ENCODE measurements at regions not wholly inside any gene's neighbourhood (a gene's known extent, or its start where the extent isn't known, plus 50 kb on each side); places are given as distances from the start of the nearest gene placed in this dataset.
"Not testable (repeated sequence)": the region's sequence is repeated elsewhere in the genome, so short reads cannot be mapped to it uniquely, and the experiment has no call there.

DNA sequence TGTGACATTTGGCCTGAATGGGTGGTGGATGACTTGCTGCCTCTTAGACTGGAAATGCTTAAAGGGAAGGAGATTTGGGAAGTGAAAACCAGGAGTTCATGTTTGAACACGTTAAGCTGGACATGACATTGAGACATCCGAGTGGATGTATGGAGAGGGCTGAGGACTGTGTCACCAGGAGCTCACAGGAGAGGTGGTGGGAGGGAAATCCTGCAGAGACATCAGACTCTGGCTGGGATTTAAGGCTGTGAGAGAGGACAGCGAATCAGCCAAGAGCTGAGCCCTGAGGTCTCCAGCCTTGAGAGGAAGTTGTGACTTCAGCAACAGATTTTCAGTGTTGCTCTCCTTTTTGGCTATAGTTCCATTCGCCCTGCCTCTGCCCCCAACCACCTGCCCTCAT, 432.5 kb upstream of the SPATA31A3 start:
- DNase-seq (ENCODE audit: low read depth in 3 of 3, low spot score in 2 of 3), result not testable (repeated sequence)

DNA sequence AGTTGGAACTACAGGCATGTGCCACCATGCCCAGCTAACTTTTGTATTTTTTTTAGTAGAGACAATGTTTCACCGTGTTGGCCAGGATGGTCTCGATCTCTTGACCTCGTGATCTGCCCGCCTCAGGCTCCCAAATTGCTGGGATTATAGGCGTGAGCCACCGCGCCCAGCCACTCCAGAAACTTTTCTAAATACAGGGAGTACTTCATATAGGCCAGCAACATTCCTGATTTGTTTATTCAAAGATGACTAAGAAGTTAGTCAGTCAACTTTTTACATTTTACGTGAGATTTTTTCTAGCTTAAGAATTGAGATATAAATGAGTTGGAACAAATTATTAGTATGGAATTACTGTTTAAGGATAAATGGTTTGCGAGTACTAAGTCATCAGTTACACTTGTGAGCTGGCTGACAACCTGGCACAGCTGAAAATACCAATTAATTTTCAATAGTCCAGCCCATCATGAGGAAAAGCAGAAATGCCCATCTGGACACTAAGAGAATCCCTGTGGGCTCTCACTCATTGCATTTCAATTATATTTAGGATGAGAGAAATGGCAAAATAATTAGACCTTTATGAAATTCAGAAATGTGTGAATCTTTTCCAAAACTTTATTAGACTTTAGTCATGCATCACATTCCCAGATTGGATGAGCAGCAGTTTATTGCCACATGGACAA, 430.8 kb upstream of the SPATA31A3 start:
- DNase-seq (ENCODE audit: low read depth in 3 of 3, low spot score in 2 of 3), result not testable (repeated sequence)

DNA sequence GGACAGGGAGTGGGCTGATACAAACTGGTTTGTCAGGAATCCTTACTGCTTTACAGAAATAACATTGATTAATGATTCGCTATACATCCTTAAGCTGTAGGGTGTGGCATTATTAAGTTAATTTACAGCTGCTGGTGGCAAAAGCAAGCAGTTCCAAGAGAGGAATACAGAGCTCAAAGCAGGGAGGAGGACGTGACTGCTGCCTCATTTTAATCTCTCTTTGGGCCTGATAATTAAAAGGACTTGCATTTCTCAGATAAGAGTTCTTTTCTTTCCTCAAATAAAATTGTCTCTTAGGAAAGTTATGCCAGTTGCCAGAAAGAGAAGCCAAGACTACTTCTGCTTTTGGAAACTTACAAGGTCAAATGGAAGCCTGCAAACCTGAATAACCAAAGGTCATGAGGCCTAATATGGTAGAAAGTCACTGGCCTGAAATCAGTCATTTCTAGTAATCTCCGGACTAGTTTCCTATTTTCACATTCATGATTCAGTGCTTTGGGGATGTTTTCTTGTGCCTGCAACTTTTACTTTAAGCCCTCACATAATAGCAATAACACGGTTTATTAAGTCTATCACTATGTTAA, 426.2 kb upstream of the SPATA31A3 start:
- not testable (repeated sequence) for DNase-seq (ENCODE audit: low read depth in 3 of 3, low spot score in 2 of 3)

DNA sequence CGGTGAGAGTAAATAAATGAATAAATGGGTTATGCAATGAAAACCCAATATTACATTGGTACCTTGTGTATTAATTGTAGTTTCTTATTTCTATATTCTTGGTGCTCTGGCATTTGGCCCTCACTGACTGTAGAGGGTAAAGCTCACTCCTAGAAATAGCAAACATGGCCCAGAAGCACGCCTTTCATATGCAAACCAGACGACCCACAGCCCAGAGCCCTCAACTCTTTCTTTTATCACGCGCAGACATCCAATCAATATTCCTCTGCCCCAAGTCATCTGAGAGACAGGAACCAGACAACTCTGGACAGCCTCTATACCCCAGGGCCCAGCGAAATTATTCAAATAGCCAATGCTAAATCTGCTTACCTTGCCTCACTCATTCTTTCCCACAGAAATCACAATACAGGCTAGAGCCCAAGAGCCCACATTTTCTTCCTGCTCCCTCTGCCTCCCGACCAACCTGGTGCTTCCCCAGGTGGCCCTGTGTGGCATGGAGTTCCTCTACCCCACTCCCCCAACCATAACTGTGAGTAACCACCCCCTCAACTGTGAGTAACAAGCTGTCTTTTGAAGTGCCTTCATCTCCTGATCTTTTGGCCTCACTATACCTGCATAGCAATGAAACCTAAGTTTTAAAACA, 425.1 kb upstream of the SPATA31A3 start:
- DNase-seq (ENCODE audit: low read depth in 3 of 3, low spot score in 2 of 3), result not testable (repeated sequence)

DNA sequence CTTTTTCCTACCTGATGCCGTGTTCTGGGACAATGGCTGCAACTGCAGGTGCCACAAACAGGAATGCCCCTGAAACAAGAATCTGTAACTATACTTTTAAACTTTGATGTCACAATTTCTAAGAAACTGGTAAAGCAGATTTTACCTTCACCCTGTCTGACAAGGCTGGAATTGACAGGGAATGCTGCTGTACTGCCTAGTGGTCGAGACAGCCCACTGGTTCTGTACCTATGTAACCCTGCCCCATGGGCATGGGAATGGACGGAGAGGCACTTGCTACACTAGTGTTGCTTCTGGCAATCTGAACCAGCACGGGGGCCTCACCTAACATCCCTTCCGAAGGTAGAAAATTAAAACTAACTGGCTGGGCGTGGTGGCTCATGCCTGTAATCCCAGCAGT, 424.3 kb upstream of the SPATA31A3 start:
- not testable (repeated sequence) for DNase-seq (ENCODE audit: low read depth in 3 of 3, low spot score in 2 of 3)

DNA sequence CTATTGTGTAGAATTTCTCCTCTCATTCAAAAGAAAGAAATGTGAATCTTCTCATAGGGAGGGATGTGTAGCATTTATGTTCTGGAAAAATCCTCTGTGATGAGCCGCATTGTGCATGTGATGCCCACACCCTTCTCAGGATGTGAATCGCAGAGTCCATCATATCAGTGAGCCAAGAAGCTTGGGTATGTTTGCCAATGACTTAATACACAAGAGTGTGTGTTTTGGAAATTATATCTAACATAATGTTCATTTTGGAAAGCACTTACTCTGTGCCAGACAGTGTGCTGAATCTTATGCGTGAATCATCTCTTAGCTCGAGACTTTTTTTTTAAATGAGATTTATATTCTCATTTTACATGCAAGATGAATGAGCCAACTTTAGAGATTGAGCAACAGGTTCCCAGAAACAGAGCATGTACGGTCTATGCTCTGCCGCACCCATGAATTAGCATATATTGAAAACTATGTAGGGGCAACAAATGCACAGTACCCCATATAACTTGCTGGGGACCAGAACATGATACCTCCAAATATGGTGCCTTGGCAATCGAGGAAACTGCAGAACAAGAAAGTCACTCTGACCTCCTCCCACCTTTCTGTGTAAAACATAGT, 418.4 kb upstream of the SPATA31A3 start:
- DNase-seq (ENCODE audit: low read depth in 3 of 3, low spot score in 2 of 3), result not testable (repeated sequence)

DNA sequence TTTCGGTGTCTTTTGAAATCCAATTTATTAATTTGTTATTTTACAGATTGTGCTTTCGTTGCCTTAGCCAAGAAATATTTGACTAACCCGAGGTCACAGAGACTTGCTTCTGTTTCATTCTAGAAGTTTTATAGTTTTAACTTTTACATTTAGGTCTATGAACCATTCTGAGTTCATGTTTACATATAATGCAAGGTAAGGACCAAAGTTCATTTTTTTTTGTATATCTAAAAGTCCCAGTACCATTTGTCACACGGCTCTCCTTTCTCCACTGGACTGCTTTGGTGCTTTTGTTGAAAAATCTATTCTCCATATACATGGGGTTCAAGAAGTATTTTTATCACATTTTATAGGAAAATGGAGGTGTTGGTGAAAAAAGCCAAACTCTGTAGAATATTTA, 411.4 kb upstream of the SPATA31A3 start:
- DNase-seq (ENCODE audit: low read depth in 3 of 3, low spot score in 2 of 3), result not testable (repeated sequence)

DNA sequence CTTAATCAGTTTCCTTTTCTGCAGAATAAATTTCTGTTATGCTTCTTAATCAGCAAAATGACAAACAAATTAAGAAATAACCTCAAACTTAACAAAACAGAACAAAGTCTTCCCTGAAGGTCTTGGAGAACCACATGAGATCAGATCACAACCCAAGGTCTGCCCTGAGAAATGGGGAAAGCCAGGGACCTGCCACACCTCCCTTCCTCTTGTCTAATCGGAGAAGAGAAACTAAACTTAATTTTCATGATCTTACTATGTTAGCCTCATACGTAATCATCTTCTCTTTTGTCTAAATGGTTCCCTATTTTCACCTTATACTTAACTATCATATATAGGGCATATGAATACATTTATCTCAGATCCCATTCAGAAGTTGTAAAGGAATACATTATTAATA, 405.4 kb upstream of the SPATA31A3 start:
- not testable (repeated sequence) for DNase-seq (ENCODE audit: low read depth in 3 of 3, low spot score in 2 of 3)

DNA sequence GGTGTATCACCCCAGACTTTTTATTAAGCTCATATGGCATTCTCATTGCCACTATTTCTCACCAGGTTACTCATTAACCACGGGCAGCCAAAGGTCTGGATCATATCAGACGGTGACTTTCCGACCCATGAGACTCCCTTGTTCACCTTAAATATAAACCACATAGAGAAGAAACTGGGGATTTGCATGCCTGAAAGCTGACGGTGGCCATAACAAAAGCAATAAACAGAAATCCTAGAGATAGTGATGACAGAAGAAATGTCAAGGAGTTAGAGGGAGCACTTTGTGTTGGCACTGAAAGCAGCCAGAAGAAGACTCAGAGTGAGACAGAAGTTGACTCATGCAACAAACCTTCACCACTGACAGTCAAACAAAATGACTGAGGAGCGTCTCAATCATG, 402.4 kb upstream of the SPATA31A3 start:
- not testable (repeated sequence) for DNase-seq (ENCODE audit: low read depth in 3 of 3, low spot score in 2 of 3)

DNA sequence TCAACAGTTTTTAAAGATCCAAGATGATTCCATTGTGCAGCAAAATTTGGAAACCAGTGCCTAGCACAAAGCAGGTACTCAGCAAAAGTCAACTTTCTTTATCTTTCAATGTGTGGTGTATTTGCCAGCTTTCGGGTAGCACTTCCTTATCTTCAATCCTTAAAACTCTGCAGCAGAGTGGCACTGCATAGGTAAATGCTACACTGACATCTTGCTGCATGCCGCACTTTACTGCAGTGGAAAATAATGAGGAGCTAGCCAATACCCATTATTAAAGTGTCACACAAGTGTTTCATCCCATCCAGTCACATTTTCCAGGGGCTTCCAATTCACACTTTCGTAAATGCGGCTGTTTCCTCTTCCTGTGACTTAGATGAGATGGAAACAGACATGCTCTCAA, 401.7 kb upstream of the SPATA31A3 start:
- DNase-seq (ENCODE audit: low read depth in 3 of 3, low spot score in 2 of 3), result not testable (repeated sequence)

DNA sequence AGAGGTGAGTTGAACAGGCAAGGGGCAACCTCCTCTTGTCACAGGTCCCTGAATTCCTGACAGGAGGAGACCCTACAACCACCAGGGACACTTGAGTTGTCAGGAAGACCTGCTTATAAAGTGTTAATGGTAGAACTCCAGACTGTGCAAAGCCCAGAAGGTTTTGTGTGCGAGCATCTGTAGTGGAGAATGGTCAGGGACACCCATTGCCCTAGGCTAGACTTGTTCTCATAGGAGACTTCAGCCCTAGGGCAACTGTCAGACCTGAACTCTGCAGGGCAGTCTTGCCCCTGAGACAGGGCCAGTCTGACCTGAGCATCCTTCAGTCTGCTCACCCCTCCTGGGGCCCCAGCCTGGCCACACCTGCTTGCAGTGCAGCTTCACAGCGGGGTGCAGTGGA, 377.3 kb upstream of the SPATA31A3 start:
- not testable (repeated sequence) for DNase-seq (ENCODE audit: low read depth in 3 of 3, low spot score in 2 of 3)

DNA sequence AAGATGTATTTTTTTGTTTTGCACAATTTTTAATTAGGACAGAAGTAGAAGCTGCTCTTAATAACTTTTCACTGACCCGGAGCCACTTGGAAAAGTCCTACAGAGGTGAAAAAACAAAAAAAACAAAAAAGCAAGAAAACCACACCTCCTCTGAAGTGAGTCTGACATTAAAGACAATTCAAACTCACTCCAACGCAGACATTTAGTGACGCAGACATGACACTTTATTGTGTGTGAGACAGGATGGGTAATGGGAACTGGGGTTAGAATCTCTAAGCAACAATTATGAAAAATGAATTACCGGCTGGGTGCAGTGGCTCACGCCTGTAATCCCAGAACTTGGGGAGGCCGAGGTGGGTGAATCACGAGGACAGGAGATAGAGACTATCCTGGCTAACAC, 370.0 kb upstream of the SPATA31A3 start:
- not testable (repeated sequence) for DNase-seq (ENCODE audit: low read depth in 3 of 3, low spot score in 2 of 3)

DNA sequence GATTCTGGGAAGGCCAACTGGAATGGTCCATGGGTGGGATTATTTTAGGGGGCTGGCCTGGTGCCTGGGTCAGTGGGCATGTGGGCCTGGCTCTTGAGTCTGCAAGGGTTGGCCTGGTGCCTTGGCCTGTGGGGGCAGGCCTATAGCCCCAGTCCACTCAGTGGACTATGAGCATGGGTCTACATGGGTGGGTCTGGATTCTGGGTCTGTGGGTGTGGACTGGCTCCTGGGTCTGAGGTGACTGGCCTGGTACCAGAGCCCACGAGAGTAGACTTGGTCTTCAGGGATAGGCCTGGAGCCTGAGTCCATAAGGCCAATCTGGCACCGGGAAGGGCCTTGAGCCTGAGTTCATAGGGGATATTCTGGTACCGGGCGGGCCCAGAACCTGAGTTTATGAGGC, 361.6 kb upstream of the SPATA31A3 start:
- not testable (repeated sequence) for DNase-seq (ENCODE audit: low read depth in 3 of 3, low spot score in 2 of 3)

DNA sequence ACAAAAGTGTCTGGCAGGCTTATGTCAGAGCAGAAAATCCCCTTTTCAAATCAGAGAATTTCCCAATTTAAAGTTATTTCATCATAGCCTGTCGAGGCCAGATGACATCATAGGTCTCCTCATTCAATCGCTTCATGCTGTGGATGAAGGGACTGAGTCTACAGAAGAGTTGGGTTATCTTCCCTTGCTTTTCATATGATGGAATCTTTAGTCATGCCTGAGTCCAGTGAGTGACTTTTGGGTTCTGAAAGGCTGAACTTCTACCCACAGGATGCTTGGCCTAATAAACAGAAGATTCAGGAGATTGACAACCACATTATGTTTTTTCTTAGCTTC, 357.0 kb upstream of the SPATA31A3 start:
- DNase-seq (ENCODE audit: low read depth in 3 of 3, low spot score in 2 of 3), result not testable (repeated sequence)

DNA sequence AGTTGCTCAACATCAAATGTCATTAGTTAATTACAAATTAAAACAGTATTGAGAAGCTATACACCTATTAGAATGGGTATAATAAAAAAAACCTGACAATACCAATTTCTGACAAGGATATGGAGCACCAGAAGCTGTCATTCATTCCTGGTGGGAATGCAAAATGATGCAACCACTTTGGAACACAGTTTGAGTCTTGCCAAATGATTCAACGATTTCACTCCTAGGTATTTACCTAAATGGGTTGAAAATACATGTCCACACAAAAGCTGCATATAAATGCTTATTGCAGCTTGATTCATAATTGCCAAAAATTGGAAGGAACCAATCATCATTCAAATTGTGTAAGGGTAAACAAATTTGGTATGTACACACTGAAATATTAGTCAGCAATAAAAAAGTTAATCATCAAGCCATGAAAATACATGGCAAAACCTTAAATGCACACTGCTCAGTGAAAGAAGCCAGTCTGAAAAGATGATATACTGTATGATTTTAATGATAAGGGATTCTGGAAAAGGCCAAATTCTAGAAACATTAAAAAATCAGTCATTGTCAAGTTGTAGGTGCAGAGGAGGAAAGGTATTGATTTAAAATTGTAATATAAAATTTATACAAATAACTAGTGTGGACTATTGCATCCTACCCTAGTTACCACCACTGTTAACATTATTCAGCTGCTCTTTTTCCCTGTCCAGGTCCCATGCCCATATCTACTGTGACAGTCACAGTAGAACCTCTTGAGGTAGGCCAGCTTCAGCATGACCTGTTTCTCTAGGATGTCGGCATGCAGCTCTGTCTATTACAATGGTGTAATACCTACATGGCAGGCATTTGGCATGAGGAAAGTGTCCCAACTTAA, 356.4 kb upstream of the SPATA31A3 start:
- not testable (repeated sequence) for DNase-seq (ENCODE audit: low read depth in 3 of 3, low spot score in 2 of 3)

DNA sequence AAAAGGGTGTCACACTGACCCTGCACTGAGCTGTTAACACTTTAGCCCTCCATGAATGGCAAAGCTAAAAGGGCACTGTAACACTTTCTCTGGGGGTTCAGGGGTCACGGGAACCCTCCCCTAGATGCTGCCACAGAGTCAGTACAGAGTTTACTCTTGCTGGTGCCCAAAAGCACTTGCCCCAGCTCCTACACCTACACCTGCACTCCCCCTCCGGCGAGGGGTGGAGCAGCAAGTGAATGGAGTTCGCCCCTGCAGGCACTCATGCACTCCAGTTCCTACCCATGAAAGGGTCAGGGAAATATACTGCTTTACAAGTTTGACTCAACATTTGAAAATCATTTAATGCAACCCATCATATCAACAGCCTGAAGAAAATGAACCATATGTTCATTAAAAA, 355.7 kb upstream of the SPATA31A3 start:
- DNase-seq (ENCODE audit: low read depth in 3 of 3, low spot score in 2 of 3), result not testable (repeated sequence)

DNA sequence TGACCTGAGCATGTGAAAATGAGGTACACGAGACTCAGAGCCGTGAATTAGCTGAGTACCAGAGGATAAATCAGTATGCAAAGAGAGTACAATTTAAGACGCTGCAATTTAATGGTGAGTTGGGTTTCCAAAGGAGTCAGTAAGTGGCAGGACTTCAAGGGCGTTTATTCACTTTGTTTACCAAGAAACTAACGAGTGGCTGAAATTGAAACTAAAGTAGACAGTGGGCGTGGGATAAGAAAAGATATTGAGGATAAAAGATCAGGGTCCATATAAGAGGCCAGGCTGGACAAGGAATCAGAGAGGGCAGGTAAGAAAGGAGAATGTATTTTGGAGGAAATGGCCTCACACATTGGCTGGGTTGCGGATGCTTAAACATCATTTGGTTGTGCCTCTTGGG, 346.9 kb upstream of the SPATA31A3 start:
- not testable (repeated sequence) for DNase-seq (ENCODE audit: low read depth in 3 of 3, low spot score in 2 of 3)

DNA sequence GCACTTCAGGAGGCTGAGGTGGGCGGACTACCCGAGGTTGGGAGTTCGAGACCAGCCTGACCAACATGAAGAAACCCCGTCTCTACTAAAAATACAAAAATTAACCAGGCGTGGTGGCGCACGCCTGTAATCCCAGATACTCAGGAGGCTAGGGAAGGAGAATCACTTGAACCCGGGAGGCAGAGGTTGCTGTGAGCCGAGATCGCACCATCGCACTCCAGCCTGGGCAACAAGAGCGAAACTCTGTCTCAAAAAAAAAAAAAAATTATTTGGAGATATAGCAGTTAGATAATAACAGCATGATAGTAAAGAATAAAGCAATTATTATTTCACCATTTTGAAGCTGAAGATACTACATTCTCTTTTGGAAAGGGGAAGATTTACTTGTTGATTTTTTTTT, 345.9 kb upstream of the SPATA31A3 start:
- not testable (repeated sequence) for DNase-seq (ENCODE audit: low read depth in 3 of 3, low spot score in 2 of 3)

DNA sequence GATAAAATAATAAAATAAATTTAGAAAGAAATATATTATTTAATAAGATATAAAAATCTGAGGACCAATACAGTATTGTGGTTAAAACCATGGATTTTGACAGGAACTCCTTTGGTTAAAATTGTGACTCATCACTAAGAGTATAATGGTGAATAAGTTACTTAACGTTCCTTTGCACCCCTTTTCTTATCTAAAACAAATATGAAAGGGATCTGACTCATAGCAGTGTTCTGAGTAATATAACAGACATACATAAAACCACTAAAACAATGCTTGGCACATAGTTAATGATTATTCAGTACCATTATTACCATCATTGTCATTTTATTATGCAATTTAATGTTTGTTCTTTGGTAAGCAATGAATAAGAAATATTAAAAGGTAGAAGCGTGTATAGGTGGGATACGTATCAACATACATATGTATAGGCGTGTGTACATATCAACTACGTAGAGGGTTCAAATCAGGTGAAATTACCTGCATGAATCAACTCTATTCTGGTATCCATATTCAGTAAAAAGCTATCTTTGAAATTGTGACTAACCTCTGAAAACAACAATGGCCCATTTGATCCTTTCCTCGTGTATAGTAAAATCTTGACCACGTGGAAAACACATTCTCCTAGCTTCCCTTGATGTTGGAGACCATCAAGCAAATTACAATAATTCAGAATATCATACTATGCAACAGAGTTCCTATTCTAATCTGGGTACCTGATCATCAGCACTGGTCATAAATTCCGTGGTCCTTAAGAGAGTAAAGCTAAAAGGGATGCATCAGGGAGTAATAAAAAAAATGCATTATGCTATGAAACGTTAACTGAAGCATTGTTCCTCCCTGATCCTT, 342.6 kb upstream of the SPATA31A3 start:
- DNase-seq (ENCODE audit: low read depth in 3 of 3, low spot score in 2 of 3), result not testable (repeated sequence)

DNA sequence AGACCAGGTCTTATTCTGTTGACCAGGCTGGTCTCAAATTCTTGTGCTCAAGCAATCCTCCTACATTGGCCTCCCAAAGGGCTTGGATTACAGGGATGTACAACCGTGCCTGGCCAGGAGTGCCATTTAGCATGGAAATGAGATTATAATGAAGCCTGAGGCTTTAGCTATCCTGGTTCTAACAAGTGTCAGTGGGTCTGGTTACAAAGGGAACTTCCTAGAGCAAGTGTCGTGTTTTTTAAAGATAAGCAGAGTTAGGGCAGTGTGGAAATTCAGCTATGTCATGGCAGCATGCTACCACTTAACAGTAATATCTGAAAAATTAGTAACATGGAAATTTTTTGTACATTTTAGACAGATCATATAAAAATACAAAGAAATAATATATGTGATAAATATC, 339.3 kb upstream of the SPATA31A3 start:
- not testable (repeated sequence) for DNase-seq (ENCODE audit: low read depth in 3 of 3, low spot score in 2 of 3)
